ENCODE measurements at regions not wholly inside any gene's neighbourhood (a gene's known extent, or its start where the extent isn't known, plus 50 kb on each side); places are given as distances from the start of the nearest gene placed in this dataset.

- TF ChIP-seq, protein P1, sequence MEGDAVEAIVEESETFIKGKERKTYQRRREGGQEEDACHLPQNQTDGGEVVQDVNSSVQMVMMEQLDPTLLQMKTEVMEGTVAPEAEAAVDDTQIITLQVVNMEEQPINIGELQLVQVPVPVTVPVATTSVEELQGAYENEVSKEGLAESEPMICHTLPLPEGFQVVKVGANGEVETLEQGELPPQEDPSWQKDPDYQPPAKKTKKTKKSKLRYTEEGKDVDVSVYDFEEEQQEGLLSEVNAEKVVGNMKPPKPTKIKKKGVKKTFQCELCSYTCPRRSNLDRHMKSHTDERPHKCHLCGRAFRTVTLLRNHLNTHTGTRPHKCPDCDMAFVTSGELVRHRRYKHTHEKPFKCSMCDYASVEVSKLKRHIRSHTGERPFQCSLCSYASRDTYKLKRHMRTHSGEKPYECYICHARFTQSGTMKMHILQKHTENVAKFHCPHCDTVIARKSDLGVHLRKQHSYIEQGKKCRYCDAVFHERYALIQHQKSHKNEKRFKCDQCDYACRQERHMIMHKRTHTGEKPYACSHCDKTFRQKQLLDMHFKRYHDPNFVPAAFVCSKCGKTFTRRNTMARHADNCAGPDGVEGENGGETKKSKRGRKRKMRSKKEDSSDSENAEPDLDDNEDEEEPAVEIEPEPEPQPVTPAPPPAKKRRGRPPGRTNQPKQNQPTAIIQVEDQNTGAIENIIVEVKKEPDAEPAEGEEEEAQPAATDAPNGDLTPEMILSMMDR (conservative IDR thresholded peaks at IDR 0.05; ENCODE audit: low read depth, low read length) = no peak
- no peak for TF ChIP-seq EZH2 (IDR thresholded peaks at IDR 0.05; ENCODE audit: low read length, unreplicated experiment)
These were observed 83.2 kb upstream of the EED start for GRCh38 chr11:86161336-86161735.

Measured in PC-3 (cell line).